WTC11 (cell line): ENCODE measurements at regions not wholly inside any gene's neighbourhood (a gene's known extent, or its start where the extent isn't known, plus 50 kb on each side); places are given as distances from the start of the nearest gene placed in this dataset.

Experiments used
- ATAC-seq: fragments of 200-7000 bp; cut with Tn5 transposase; 2 replicates; pipeline ENCODE4 v1.10.0; 2021; ENCODE audit warnings: mild to moderate bottlenecking, moderate library complexity
- CTCF ChIA-PET: fragments of 300-600 bp; sonication (Branson Sonifier 250); formaldehyde crosslinking; loops from one replicate; lab custom pipeline; 2021; ENCODE audit warnings: antibody characterized with exemption; lab: Charles Lee
- POLR2A ChIA-PET: fragments of 350-600 bp; sonication (Branson Sonifier 250); formaldehyde crosslinking; loops from one replicate; lab custom pipeline; 2021; ENCODE audit warnings: antibody characterized with exemption; lab: Charles Lee
- DNase-seq: peaks from one replicate; pipeline ENCODE4 v3.0.0; 2021; ENCODE audit warnings: low spot score
- H3K27ac Mint-ChIP-seq: 2 replicates; pipeline ENCODE4 v1.8.0; 2021; ENCODE audit warnings: mixed read lengths
- H3K27me3 Mint-ChIP-seq: 2 replicates; pipeline ENCODE4 v1.8.0; 2021; ENCODE audit warnings: low read depth, mild to moderate bottlenecking, moderate library complexity, mixed read lengths
- H3K36me3 Mint-ChIP-seq: 2 replicates; pipeline ENCODE4 v1.8.0; 2021; ENCODE audit warnings: mixed read lengths
- H3K4me1 Mint-ChIP-seq: 2 replicates; pipeline ENCODE4 v1.8.0; 2022; ENCODE audit warnings: mixed read lengths
- H3K4me3 Mint-ChIP-seq: 2 replicates; pipeline ENCODE4 v1.8.0; 2021; ENCODE audit warnings: mild to moderate bottlenecking, moderate library complexity, mixed read lengths
- H3K9me3 Mint-ChIP-seq: 2 replicates; pipeline ENCODE4 v1.8.0; 2021; ENCODE audit warnings: mixed read lengths
- AR ChIP-seq: fragments of 250-450 bp; sonication (Bioruptor Pico); IDR thresholded peaks from 2 replicates; pipeline ENCODE4 v1.9.0; 2021; ENCODE audit warnings: mild to moderate bottlenecking
- ARID4B ChIP-seq: sonication (generic); formaldehyde crosslinking; IDR thresholded peaks from 2 replicates; pipeline ENCODE4 v1.8.0; 2023; ENCODE audit warnings: missing genetic modification reagents, mild to moderate bottlenecking, borderline replicate concordance
- ATF1 ChIP-seq: sonication (generic); formaldehyde crosslinking; IDR thresholded peaks from 2 replicates; pipeline ENCODE4 v1.8.1; 2023; ENCODE audit warnings: mild to moderate bottlenecking, moderate library complexity, missing genetic modification reagents
- ATF6 ChIP-seq: sonication (generic); formaldehyde crosslinking; IDR thresholded peaks from 2 replicates; pipeline ENCODE4 v1.8.1; 2023; ENCODE audit warnings: mild to moderate bottlenecking, missing genetic modification reagents
- E2F1 ChIP-seq: sonication (generic); formaldehyde crosslinking; IDR thresholded peaks from 2 replicates; pipeline ENCODE4 v1.8.0; 2022; ENCODE audit warnings: mild to moderate bottlenecking, missing genetic modification reagents
- ERG ChIP-seq: fragments of 250-450 bp; sonication (Bioruptor Pico); IDR thresholded peaks from 2 replicates; pipeline ENCODE4 v1.8.0; 2021; ENCODE audit warnings: mild to moderate bottlenecking
- FOXJ3 ChIP-seq: sonication (generic); formaldehyde crosslinking; IDR thresholded peaks from 2 replicates; pipeline ENCODE4 v1.9.0; 2021; ENCODE audit warnings: missing genetic modification reagents, mild to moderate bottlenecking, borderline replicate concordance
- HMGXB4 ChIP-seq: sonication (generic); formaldehyde crosslinking; IDR thresholded peaks from 2 replicates; pipeline ENCODE4 v1.8.1; 2023; ENCODE audit warnings: mild to moderate bottlenecking, moderate library complexity, missing genetic modification reagents
- NFATC4 ChIP-seq: fragments of 250-450 bp; sonication (Bioruptor Pico); IDR thresholded peaks from 2 replicates; pipeline ENCODE4 v1.9.0; 2021; ENCODE audit warnings: mild to moderate bottlenecking
- NR3C1 ChIP-seq: sonication (generic); formaldehyde crosslinking; conservative IDR thresholded peaks from 2 replicates; pipeline ENCODE4 v1.8.1; 2023; ENCODE audit warnings: low read depth, mild to moderate bottlenecking, missing genetic modification reagents
- OVOL2 ChIP-seq: fragments of 250-450 bp; sonication (Bioruptor Pico); IDR thresholded peaks from 2 replicates; pipeline ENCODE4 v1.9.0; 2021; ENCODE audit warnings: mild to moderate bottlenecking, borderline replicate concordance
- PRRX2 ChIP-seq: fragments of 250-450 bp; sonication (Bioruptor Pico); IDR thresholded peaks from 2 replicates; pipeline ENCODE4 v1.8.0; 2021; ENCODE audit warnings: mild to moderate bottlenecking
- TP53 ChIP-seq: sonication (generic); formaldehyde crosslinking; IDR thresholded peaks from 2 replicates; pipeline ENCODE4 v1.8.1; 2023; ENCODE audit warnings: mild to moderate bottlenecking, missing genetic modification reagents
- USF1 ChIP-seq: sonication (generic); formaldehyde crosslinking; IDR thresholded peaks from 2 replicates; pipeline ENCODE4 v1.8.0; 2022; ENCODE audit warnings: mild to moderate bottlenecking, missing genetic modification reagents
- ZMAT4 ChIP-seq: fragments of 250-450 bp; sonication (Bioruptor Pico); IDR thresholded peaks from 2 replicates; pipeline ENCODE4 v1.9.0; 2021; ENCODE audit warnings: mild to moderate bottlenecking
- ZNF425 ChIP-seq: fragments of 250-450 bp; sonication (Bioruptor Pico); conservative IDR thresholded peaks from 2 replicates; pipeline ENCODE4 v1.9.0; 2021; ENCODE audit warnings: mild to moderate bottlenecking
- ZNF512 ChIP-seq: sonication (generic); formaldehyde crosslinking; IDR thresholded peaks from 2 replicates; pipeline ENCODE4 v1.8.1; 2022; ENCODE audit warnings: missing genetic modification reagents, borderline replicate concordance

GRCh38 chr9:91151718-91152095 lies 210.0 kb downstream of the AUH start (continued):
- TF ChIP-seq ARID4B, result no peak
- TF ChIP-seq USF1 (CRISPR knock-in tag), result no peak
- no peak for TF ChIP-seq FOXJ3
- TF ChIP-seq NR3C1 (CRISPR knock-in tag), result no peak
- TF ChIP-seq ATF1 (CRISPR knock-in tag), result no peak
- no peak for TF ChIP-seq NFATC4
- TF ChIP-seq ZMAT4, result no peak
- no peak for TF ChIP-seq ZNF512 (CRISPR knock-in tag)
- no peak for TF ChIP-seq E2F1 (CRISPR knock-in tag)

GRCh38 chr9:91154686-91155085 lies 207.0 kb downstream of the AUH start:
- Mint-ChIP-seq H3K27me3 (no peaks in the 10 kb centered on the region; the same call in 1 of the 2 replicates), H3K4me3 (no peak overlapping the region), H3K27ac (no peak overlapping the region), H3K4me1 (no peaks in the 10 kb centered on the region), H3K36me3 (peaks cover 30% of the 10 kb centered on the region), H3K9me3 (peaks cover 39% of the 10 kb centered on the region)
- ChIA-PET POLR2A (no interaction called here), CTCF (no interaction called here)
- ATAC-seq, result no peak
- no peak for DNase-seq
- TF ChIP-seq ERG (CRISPR knock-in tag) (no peak), PRRX2 (CRISPR knock-in tag) (no peak), ATF6 (CRISPR knock-in tag) (no peak), HMGXB4 (CRISPR knock-in tag) (no peak), ZNF425 (no peak), TP53 (CRISPR knock-in tag) (no peak), OVOL2 (CRISPR knock-in tag) (no peak), AR (CRISPR knock-in tag) (no peak)
